HG03196 (cell line): ENCODE measurements at regions not wholly inside any gene's neighbourhood (a gene's known extent, or its start where the extent isn't known, plus 50 kb on each side); places are given as distances from the start of the nearest gene placed in this dataset.
"Not testable (repeated sequence)": the region's sequence is repeated elsewhere in the genome, so short reads cannot be mapped to it uniquely, and the experiment has no call there.

ENCODE experiments used
- ATAC-seq: cut with Tn5 transposase; IDR thresholded peaks from one replicate; pipeline ENCODE4 v1.9.1; 2021; ENCODE audit not compliant: unreplicated experiment

DNA sequence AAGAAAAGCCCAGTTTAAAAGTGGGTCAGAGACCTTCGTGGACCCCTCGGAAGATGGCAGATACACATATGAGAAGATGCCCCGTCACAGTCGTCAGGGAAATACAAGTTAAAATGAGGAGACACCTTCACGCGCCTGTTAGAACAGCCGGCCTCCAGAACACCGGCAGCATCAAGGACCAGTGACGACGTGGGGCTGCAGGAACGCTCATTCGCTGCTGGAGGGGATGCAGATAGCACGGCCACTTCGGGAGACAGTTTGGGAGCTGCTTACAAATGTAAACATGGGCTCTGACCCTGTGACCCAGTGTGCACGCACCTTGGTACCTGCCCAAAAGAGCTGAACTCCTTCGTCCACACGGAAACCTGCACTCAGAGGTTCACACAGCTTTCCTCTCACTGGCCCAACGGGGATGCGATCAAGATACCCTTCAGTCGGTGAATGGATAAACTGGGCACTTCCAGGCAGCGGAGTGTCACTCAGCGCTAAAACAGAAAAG is 83.7 kb upstream of the CTDP1 start:
- ATAC-seq = no peak

DNA sequence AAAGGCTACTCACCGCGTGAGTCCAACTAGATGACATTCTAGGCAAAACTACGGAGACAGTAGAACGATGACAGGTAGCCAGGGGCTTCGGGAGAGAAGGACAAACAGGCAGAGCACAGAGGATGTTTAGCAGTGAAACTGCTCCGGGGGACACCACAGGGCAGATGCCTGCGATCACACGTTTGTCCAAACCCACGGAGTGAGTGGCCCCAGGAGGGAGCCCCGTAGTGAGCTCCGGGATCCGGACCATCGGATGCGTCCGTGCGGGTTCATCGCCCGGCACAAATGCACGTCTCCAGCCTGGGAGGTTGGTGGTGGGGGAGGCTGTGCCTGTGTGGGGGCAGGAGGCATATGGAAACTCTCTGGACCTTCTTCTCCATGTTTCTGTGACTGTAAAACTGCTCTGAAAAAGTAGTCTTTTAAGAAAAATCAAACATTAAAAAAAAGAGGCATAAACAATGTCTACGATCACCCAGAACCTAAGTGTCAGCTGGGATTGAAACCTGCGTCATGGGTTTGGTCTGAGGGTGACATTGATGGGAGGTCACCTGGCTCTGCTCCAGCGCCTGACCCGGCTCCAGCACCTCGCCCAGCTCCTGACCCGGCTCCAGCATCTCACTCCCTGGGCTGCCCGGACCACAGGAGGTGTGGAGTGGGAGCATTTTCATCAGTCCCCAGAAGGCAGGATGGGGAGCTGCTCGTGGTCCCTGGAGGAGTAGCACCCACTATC is 83.0 kb upstream of the CTDP1 start:
- no peak for ATAC-seq

DNA sequence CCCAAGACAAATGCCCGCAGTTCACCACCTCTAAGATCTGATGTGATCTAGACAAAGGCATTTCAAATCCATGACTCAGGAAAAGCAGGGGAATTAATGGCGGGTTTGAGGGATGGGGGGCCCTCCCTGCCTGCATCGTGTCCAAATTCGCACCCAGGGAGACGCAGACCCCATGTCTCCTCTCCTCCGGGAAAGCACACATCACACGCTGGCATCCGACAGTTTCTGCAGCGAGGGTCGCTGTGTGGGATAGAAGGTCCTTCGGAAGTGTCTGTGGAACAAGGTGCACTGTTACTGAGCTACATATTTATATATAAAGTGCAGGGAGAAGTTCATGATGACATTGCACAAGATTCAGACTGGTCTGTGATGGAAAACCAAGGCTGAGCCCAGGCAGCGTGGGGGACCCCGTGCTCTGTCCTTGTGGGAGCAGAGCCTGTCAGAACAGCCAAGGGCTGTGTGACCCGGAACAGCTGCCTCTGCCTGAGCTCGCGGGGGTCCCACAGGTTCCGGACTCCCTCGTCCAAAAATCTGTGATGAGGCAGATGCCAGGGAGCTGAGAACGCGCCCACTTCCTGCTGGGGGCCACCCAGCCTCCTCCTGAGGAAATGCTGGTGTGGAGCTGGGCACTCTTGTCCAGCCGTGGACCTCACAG is 82.3 kb upstream of the CTDP1 start:
- no peak for ATAC-seq

DNA sequence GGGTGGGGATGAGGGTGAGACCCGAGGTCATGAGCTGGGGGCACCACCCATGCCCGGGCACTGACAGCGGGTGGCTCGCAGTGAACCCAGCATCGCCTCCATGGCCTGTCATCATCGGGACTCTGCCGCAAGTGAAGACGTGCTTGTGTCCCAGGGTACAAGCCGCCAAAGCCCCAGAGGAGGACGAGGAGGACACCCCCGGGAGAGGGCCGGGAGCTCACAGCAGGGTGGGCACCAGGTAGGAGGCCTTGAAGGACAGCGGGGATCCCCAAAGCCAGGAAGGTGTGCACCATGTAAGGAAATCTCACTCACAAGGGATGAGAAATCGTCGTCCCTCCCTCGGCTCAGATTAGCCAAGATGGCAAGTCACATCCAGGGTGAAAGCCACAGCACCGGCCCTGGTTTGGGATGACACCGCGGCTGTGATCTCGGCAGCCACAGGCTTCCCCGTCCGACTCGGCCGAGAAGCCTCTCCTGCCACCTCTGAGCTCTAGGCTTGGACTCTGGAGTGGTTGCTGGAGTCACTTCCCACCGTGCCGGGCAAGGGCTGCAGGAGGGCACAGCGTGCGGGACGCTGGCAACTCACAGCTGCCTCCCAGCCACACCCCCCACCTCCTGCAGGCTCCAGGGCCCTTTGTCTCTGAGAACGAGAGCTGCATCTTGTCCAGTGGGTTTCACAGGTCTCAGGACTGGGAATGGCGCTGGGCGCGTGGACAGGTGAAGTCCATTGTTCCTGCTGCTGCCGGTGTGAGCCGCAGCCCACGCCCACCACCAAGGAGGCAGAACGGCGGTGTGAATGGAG is 81.6 kb upstream of the CTDP1 start:
- no peak for ATAC-seq

DNA sequence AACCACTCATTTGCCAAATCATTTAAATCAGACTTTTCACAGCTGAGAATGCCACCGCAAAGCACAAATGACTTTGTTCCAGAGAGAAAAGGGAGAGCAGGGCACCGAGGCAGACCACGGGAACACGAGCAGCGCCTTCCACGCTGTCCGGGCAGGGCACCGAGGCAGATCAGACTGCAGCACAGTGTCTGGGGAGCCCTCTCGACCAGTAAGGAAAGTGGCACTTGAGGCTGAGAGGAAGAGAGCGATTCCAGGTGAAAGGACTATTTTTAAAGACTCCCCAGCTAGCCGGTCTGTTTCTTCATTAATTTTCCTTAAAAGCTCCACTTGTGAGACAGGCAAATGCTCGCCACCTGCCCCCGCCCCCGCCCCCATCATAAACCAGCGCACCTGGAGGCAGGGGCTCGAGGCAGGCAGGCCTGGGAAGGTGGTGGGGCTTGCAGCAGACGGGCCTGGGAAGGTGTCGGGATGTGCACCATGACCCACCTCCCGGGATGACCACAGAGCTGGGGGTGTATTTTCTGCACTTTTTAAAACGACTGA is 80.9 kb upstream of the CTDP1 start:
- ATAC-seq = no peak

DNA sequence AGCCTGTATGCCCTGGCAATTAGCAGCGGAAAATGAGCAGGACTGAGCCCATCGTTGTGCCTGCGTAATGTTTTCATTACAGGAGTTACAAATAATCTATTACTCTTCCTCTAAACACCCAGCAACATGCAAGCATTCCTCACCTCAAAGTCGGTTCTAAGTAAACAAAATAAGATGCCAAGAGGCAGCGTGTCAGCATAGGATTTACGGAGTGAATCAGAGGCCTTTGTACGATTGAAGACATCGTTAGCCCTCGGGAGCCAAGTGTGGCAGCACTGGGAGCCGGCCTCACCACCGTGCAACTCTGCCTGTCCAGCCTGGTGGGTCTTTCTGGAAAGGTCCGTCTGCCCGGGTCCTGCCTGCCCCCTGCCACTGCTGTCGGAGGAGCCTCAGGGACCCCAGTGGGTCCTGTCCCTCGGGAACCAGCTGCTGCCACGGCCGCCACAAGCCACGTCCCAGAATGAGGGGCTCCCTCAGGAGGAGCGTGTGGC is 80.1 kb upstream of the CTDP1 start:
- no peak for ATAC-seq

DNA sequence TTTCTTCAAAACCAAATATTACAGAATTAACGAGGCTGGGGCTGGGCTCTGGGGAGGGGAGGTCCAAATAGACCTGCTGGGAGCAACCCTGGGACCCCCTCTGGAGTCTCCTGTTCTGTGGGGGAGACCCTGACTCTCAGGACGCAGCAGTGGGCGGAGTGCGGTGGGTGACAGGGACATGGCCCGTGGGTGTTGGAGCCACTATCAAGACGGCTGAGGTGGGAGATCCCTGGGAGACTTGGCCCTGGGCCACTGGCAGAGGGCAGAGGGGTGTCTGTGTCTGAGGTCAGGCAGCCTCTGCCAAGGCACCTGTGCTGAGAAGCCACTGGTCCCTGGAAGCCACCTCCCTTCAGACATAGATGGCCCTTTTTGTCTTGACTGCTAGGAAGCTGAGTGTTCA is 79.5 kb upstream of the CTDP1 start:
- ATAC-seq = no peak

DNA sequence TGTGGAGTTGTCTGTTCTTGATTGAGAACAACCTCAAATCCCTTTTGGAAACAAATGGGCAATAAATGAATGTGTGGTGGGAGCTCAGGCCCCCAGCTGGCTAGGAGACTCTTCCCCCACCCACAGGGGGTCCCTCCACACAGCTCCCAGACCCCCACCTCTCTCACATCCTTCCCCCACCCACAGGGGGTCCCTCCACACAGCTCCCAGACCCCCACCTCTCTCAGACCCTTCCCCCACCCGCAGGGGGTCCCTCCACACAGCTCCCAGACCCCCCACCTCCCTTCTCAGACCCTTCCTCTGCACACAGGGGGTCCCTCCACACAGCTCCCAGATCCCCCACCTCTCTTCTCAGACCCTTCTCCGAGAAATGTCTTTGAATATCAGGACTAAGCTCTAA is 79.0 kb upstream of the CTDP1 start:
- ATAC-seq = no peak

DNA sequence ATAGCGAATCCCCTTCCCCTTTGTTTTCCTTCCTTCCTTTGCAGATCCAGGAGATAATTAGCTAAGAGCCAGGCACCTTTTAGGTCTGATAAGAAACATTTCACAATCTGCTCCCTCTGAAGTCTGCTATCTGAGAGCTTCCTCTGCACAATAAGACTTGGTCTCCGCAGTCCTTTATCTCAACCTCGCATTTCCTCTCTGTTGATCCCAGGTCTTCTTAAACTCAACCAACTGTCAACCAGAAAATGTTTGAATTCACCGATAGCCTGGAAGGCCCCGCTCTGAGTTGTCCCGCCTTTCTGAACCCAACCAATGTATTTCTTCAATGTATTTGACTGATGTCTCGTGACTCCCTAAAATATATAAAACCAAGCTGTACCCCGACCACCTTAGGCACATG is 78.4 kb upstream of the CTDP1 start:
- no peak for ATAC-seq

DNA sequence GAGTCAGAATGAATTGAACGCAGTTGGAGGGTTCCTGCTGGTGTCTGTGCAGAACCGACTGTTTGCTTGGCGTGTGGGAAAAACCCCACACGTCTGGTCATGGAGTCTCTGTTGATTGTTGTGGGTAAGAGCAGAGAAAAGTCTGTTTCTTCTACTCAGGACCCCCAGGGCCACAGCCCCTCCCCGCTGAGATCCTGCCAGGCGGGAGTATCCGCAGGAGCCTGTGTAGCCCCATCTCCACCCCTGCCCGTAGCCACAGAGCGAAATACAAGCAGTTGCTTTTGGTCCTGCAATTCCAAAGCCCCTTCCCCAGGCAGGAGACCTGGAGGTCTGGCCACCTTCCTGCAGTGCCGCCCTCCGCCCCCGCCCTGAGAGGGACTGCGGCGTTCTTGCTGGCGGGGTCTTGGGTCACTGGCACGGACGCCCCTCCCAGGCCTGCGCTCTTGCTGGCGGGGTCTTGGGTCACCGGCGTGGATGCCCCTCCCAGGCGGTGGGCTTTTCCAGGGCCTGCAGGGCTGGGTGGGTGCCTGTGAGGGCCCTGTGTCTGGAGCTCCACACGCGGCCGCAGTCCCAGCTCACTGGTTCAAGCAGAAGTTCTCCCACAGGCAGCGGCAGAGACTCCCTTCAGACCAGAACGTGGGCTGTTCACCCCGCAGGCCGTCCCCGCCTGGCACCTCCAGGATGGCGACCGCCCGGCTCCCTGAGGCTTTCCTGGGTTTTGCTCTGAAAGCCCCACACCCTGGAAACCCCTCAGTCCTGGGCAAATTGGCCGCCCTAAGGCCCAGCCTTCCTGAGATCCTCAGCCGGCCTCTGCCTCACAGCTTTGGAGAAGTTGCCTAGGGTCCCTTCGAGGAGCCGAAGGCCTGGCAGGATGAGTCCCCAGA is 76.0 kb upstream of the CTDP1 start:
- ATAC-seq = no peak

DNA sequence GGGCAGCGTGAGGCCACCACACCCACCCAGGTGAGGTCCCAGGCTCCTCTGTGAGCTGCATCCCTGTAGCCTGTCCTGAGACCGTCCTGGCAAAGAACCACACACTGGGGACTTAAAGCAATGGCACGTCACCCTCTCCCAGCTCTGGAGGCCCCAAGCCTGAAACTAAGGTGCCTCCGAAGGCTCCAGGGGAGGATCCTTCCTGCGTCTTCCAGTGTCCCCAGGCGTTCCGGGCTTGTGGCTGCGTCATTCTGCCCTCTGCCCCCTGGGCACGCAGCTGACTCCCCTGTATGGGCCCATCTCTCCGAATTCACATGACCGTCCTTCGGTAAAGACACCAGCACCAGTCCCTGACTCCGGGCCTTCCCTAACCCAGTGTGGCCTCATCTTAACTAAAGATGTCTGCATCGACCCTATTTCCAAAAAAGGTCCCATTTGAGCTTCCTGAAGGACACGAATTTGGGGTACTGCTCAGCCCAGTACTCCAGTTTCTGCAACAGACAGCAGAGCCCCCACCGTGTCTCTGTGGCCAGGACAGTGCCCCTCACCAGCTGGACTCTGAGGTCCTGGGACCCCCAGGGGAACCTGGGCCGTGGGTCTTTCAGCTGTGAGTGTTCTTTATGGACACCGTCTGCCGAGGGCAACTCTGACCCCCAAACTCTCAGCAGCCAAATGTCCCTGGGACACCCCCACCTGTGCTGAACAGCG is 75.2 kb upstream of the CTDP1 start:
- ATAC-seq = no peak

DNA sequence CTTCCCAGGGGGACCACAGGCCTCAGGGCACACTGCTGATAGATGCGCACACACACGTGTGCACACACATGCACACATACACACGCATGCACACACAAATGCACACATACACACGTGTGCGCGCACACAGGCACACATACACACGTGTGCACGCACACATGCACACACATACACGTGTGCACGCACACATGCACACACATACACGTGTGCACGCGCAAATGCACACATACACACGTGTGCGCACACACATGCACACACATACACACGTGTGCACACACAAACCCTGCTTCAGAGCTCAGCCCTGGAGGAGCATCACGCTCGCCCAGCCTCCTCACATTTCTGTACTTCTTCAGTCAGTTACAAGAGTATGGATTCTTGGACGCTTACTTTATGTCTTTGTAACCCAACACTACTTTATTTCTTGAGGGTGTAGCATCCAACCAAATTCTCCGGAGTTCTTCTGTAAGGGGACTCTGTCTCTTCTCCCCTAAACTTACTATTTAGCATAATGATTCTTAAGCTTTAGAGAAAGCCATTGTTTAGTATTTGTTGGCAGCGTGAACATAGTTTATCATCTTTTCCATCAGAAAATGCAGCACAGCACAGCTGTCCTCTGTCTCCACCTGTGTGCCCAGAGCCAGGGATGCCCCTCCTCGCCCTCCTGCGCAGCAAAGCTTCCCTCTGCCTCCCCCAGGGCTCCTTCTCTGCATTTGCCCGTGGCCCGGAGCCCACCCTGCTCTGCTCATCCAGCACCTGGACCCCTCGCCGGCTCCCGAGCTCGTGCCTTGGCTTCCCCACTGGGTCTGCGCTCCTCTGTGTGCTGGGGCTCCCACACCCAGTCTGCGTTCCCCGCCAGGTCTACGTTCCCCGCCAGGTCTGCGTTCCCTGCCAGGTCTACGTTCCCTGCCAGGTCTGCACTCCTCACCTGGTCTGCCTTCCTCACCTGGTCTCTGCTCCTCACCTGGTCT is 74.4 kb upstream of the CTDP1 start:
- no peak for ATAC-seq

DNA sequence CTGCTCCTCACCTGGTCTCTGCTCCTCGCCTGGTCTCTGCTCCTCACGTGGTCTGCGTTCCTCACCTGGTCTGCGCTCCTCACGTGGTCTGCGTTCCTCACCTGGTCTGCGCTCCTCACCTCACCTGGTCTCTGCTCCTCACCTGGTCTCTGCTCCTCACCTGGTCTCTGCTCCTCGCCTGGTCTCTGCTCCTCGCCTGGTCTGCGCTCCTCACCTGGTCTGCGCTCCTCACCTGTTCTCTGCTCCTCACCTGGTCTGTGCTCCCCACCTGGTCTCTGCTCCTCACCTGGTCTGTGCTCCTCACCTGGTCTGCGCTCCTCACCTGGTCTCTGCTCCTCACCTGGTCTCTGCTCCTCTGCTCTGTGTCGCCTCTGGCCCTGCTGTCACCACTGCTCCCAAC is 73.5 kb upstream of the CTDP1 start:
- ATAC-seq = not testable (repeated sequence)

DNA sequence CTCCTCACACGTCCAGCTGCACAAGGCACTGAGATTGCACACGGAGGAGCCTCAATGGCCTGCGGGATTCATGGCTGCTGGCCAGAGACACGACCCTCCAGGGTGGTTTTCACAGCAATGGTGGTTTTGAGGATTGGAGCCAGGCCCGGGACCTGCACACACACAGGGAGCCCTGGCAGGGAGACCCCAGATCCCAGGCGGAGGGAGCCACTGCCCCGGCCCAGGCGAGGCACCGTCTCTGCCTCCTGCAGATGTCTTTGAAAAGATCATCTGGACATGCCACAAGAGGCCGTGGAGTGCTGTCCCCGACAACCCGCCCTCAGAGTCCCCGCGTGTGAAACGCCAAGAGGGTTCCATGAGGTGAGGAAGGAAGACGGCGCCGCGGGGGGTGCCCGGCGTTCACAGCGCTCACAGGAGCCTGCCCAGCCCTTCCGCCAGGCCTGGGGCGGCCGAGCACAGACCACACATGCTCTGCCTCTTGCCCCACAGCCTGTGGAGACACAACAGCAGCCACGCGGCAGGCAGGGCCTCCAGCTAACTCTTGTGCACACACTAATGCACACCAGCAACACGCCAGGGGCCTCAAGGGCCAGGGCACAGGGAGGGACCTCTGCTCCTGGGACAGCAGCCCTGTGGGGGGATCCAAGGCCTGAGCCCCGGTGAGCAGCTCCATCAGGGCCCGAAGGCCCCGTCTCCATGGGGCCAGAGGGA is 72.8 kb upstream of the CTDP1 start:
- no peak for ATAC-seq

DNA sequence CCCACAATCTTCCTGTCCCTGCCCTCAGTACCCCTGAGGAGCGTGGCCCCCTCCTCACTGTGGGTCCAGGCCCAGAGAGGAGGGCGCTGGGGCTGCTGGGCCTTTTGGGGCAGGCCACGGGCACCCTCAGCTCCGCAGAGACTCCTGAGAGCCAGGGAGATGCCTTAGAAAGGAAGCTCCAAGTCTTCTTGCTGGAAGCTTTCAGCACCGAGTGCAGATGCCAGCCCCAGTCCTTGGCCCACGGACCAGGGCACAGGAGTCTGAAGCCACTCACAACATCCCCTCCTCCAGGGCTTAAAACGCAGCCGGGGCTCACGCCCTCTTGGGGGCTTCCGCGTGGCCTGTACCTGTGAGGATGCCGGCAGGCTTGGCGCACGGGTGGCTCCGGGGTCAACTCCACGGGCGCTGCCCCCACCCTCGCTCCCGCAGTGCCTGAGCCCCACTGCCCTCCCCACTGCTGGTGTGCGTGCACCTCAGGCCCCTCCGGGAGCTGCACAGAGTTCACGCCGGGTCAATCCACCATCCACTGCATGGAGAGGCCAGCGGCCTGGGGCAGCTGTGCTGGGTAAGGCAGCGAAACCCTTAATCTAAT is 72.1 kb upstream of the CTDP1 start:
- ATAC-seq = no peak

DNA sequence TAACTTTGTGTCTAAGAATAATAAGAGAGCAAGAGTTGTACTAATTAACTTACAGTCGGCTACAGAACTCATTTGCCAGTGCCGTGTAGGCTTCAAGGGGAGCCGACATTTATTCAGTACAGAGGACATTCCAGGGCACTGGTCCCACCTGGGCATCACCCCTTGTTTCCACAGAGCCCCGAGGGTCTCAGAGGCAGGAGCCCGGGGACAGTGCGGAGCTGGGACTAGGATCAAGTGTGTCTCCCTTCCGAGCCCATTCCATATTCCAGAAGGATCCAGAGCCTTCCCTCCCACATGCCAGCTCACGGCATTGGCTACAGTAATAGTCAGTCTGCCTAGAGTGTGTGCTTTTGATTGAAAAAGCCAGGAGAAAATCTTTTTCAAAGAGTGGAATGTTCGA is 71.5 kb upstream of the CTDP1 start:
- ATAC-seq = no peak

DNA sequence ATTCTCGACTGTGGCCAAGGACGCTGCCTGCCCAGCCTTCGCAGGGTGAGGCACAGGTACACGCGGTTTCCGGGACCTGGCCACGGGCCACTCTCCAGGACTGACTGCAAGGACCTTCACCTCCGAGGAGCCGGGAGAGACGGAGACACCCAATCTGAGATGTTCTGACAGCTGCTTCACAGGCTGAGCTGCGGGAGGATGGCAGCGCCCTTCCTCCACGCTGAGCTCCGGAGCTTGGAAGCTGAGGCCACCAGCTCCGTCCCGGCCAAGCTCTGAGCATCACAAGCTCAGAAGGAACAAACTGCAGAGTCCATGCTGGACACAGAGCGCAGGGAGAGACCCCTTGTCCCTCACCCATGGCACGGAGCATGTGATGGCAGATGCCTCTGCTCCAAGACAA is 71.1 kb upstream of the CTDP1 start:
- no peak for ATAC-seq

DNA sequence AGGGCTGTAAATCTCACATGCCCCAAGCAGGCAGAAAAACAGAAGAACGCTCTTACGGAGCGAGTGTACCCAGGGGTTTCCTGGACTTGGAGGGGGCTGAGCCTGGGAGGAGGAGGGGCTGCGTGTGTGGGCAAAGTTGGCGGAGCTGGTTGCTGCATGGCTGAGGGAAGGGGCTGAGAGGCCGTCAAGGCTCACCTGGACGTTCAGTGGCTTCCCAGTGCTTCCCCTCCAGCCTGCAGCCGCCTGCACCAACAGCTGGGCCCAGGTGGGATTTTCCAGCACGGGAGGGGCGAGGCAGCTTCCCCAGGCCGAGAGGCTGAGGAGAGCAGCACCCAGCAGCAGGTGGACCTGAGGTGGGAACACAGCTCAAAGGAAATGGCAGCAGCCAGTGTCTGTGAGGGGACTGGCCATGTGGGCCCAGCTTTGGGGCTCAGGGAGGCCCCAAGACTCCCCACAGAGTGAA is 70.6 kb upstream of the CTDP1 start:
- no peak for ATAC-seq
